Panc1 (cell line): ENCODE measurements at regions not wholly inside any gene's neighbourhood (a gene's known extent, or its start where the extent isn't known, plus 50 kb on each side); places are given as distances from the start of the nearest gene placed in this dataset.

ENCODE experiments used
- ATAC-seq: fragments of 200-7000 bp; cut with Tn5 transposase; 2 replicates; pipeline ENCODE4 v1.9.1; 2020; ENCODE audit warnings: mild to moderate bottlenecking, moderate library complexity
- BruUV-seq: library from RNA; stranded (reverse); fragments of 400-500 nt; replicated peaks from 2 replicates; lab custom pipeline; 2021; lab: Mats Ljungman, UMichigan
- CTCF ChIA-PET: fragments of 300-600 bp; sonication (Branson Sonifier 250); formaldehyde crosslinking; loops from one replicate; lab custom pipeline; 2022; ENCODE audit warnings: antibody characterized with exemption; lab: Charles Lee
- POLR2A ChIA-PET: fragments of 300-600 bp; sonication (Branson Sonifier 250); formaldehyde crosslinking; loops from one replicate; lab custom pipeline; 2022; ENCODE audit warnings: antibody characterized with exemption; lab: Charles Lee
- DNase-seq: peaks from one replicate; pipeline ENCODE4 v3.0.0-alpha.2; 2010; ENCODE audit warnings: low read depth, low spot score
- H3K27ac ChIP-seq: 2 replicates; pipeline ENCODE4 v1.5.1; 2011; ENCODE audit warnings: mild to moderate bottlenecking, low read length, inconsistent platforms
- H3K27me3 ChIP-seq: fragments of 200-500 bp; sonication (Bioruptor generic); 2 replicates; pipeline ENCODE4 v1.6.0; 2014; ENCODE audit warnings: low read length, inconsistent platforms; ENCODE audit not compliant: control insufficient read depth, insufficient read depth
- H3K36me3 ChIP-seq: fragments of 200-500 bp; sonication (Bioruptor generic); 2 replicates; pipeline ENCODE4 v1.5.1; 2014; ENCODE audit warnings: inconsistent platforms, mild to moderate bottlenecking, low read length, moderate library complexity; ENCODE audit not compliant: control insufficient read depth, insufficient read depth
- H3K4me1 ChIP-seq: 2 replicates; pipeline ENCODE4 v1.5.1; 2011; ENCODE audit warnings: inconsistent platforms, mild to moderate bottlenecking, low read length, moderate library complexity; ENCODE audit not compliant: control insufficient read depth, insufficient read depth
- H3K4me3 ChIP-seq, 2 experiments: 2 replicates each; pipeline ENCODE4 v1.5.1; 2011 to 2012; ENCODE audit warnings: low read depth in 2 of 2, low read length in 2 of 2, mild to moderate bottlenecking in 2 of 2, inconsistent platforms in 1 of 2, moderate library complexity in 1 of 2
- H3K9me3 ChIP-seq: fragments of 200-500 bp; sonication (Bioruptor generic); 2 replicates; pipeline ENCODE4 v1.5.1; 2014; ENCODE audit warnings: low read depth, mild to moderate bottlenecking, inconsistent platforms, low read length, moderate library complexity; ENCODE audit not compliant: control insufficient read depth, insufficient read depth
- CTCF ChIP-seq: fragments of 450-650 bp; IDR thresholded peaks from 2 replicates; pipeline ENCODE4 v1.5.1; 2017; ENCODE audit warnings: mild to moderate bottlenecking
- POLR2AphosphoS5 ChIP-seq: IDR thresholded peaks from 2 replicates; pipeline ENCODE4 v1.6.1; 2012; ENCODE audit warnings: mild to moderate bottlenecking, low read depth, low read length, moderate library complexity
- REST ChIP-seq, 2 experiments: IDR thresholded peaks; 2 replicates each; pipeline ENCODE4 v1.6.1; 2011 to 2012; ENCODE audit warnings: low read depth in 2 of 2, control low read depth in 1 of 2, low read length in 1 of 2, mild to moderate bottlenecking in 1 of 2, moderate library complexity in 1 of 2; ENCODE audit not compliant: insufficient read depth in 1 of 2
- SIN3A ChIP-seq: IDR thresholded peaks from 2 replicates; pipeline ENCODE4 v1.6.1; 2012; ENCODE audit warnings: low read depth, mild to moderate bottlenecking, low read length, moderate library complexity, borderline replicate concordance; ENCODE audit not compliant: insufficient read depth
- TCF7L2 ChIP-seq: IDR thresholded peaks from 2 replicates; pipeline ENCODE4 v1.6.1; 2011; ENCODE audit warnings: mild to moderate bottlenecking, low read depth, low read length, inconsistent platforms
- in situ Hi-C: cut with HindIII; loops from 2 replicates; pipeline ENCODE4 v1.10.0; 2016; ENCODE audit warnings: low sequenced_read_pairs, low pct_unique_long_range_greater_than_20kb
- intact Hi-C: fragments of 100-400 bp; cut with micrococcal nuclease; formaldehyde crosslinking; loops from one replicate; pipeline ENCODE4 v1.10.0; 2022; ENCODE audit not compliant: unreplicated experiment

- no peaks in the 10 kb centered on the region for H3K36me3 ChIP-seq
- ChIA-PET POLR2A (no interaction called here), CTCF (no interaction called here)
- no peaks in the 10 kb centered on the region for H3K9me3 ChIP-seq
- H3K27me3 ChIP-seq: no peaks in the 10 kb centered on the region
- H3K4me3 ChIP-seq: no peak overlapping the region
- intact Hi-C loops (no loop called here), in situ Hi-C loops (no loop called here)
- no peaks in the 10 kb centered on the region for H3K4me1 ChIP-seq
- no peak for ATAC-seq
- no TSS peak for BruUV-seq
- DNase-seq: no peak
- H3K27ac ChIP-seq: no peak overlapping the region
- TF ChIP-seq REST (IDR thresholded peaks at IDR 0.05; ENCODE audit: insufficient read depth in 1 of 2, low read depth in 2 of 2, low read length in 1 of 2): no peak
- no peak for TF ChIP-seq TCF7L2
- no peak for TF ChIP-seq CTCF
- TF ChIP-seq SIN3A: no peak
- no peak for TF ChIP-seq POLR2AphosphoS5
These were observed 176.6 kb downstream of the TMTC3 start for GRCh38 chr12:88318726-88319125.

- H3K4me1 ChIP-seq: no peaks in the 10 kb centered on the region
- BruUV-seq: no TSS peak
- H3K9me3 ChIP-seq: no peaks in the 10 kb centered on the region
- POLR2A ChIA-PET: no interaction called here
- no peak overlapping the region for H3K4me3 ChIP-seq
- DNase-seq: no peak
- CTCF ChIA-PET: no interaction called here
- H3K27me3 ChIP-seq: no peaks in the 10 kb centered on the region
- intact Hi-C loops (no loop called here), in situ Hi-C loops (no loop called here)
- 0 out of 2 replicates have a peak, but pooled peaks have one; percentile 42 for ATAC-seq
- H3K27ac ChIP-seq: no peak overlapping the region
- H3K36me3 ChIP-seq: no peaks in the 10 kb centered on the region
- TF ChIP-seq TCF7L2 (no peak), SIN3A (no peak), REST (IDR thresholded peaks at IDR 0.05; ENCODE audit: insufficient read depth in 1 of 2, low read depth in 2 of 2, low read length in 1 of 2) (no peak), POLR2AphosphoS5 (no peak), CTCF (no peak; the same call in 1 of the 2 replicates)
These were observed 183.1 kb downstream of the TMTC3 start for GRCh38 chr12:88325076-88325815.
